Neural progenitor cell (in vitro differentiated cells): ENCODE measurements at regions not wholly inside any gene's neighbourhood (a gene's known extent, or its start where the extent isn't known, plus 50 kb on each side); places are given as distances from the start of the nearest gene placed in this dataset.

ENCODE experiments used
- EZH2 ChIP-seq: fragments of 200-600 bp; sonication (generic); IDR thresholded peaks from 2 replicates; pipeline ENCODE4 v1.6.1; 2017; ENCODE audit warnings: antibody characterized with exemption, mild to moderate bottlenecking, moderate library complexity
- TF ChIP-seq, protein P1 (sequence below): fragments of 200-600 bp; sonication (generic); IDR thresholded peaks from 2 replicates; pipeline ENCODE4 v1.5.1; 2017; ENCODE audit warnings: antibody characterized with exemption, mild to moderate bottlenecking

DNA sequence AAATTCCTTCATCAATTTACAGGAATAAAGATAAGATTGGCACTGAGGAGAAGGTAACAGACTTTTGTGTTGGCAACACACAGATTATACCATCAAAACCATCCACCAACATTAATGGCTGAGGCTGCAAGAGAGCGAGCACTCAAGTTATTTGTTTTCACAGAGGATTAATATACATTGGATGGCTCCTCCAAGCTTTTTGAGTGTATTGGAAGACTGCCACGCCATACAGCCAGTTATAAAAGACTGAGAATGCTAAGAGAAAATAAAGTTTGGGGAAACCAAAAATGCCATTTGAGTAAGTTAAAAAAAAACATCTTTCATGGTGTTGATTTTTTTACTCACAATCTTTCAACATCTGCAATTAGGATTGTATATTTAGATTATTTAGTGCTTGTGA lies 973.8 kb upstream of the SLC35B3 start:
- TF ChIP-seq, protein P1, sequence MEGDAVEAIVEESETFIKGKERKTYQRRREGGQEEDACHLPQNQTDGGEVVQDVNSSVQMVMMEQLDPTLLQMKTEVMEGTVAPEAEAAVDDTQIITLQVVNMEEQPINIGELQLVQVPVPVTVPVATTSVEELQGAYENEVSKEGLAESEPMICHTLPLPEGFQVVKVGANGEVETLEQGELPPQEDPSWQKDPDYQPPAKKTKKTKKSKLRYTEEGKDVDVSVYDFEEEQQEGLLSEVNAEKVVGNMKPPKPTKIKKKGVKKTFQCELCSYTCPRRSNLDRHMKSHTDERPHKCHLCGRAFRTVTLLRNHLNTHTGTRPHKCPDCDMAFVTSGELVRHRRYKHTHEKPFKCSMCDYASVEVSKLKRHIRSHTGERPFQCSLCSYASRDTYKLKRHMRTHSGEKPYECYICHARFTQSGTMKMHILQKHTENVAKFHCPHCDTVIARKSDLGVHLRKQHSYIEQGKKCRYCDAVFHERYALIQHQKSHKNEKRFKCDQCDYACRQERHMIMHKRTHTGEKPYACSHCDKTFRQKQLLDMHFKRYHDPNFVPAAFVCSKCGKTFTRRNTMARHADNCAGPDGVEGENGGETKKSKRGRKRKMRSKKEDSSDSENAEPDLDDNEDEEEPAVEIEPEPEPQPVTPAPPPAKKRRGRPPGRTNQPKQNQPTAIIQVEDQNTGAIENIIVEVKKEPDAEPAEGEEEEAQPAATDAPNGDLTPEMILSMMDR = no peak
- no peak for TF ChIP-seq EZH2
